GM23248 (cell line): ENCODE measurements at regions not wholly inside any gene's neighbourhood (a gene's known extent, or its start where the extent isn't known, plus 50 kb on each side); places are given as distances from the start of the nearest gene placed in this dataset.

Experiments used
- EZH2 ChIP-seq: fragments of 200-600 bp; sonication (generic); IDR thresholded peaks from 2 replicates; pipeline ENCODE4 v1.6.1; 2018; ENCODE audit warnings: antibody characterized with exemption, mild to moderate bottlenecking; ENCODE audit not compliant: insufficient read depth, poor library complexity, severe bottlenecking
- EZH2phosphoT487 ChIP-seq: fragments of 200-600 bp; sonication (generic); IDR thresholded peaks from 2 replicates; pipeline ENCODE4 v1.6.1; 2018; ENCODE audit warnings: antibody characterized with exemption, moderate library complexity, mild to moderate bottlenecking, low read depth; ENCODE audit not compliant: insufficient read depth

DNA sequence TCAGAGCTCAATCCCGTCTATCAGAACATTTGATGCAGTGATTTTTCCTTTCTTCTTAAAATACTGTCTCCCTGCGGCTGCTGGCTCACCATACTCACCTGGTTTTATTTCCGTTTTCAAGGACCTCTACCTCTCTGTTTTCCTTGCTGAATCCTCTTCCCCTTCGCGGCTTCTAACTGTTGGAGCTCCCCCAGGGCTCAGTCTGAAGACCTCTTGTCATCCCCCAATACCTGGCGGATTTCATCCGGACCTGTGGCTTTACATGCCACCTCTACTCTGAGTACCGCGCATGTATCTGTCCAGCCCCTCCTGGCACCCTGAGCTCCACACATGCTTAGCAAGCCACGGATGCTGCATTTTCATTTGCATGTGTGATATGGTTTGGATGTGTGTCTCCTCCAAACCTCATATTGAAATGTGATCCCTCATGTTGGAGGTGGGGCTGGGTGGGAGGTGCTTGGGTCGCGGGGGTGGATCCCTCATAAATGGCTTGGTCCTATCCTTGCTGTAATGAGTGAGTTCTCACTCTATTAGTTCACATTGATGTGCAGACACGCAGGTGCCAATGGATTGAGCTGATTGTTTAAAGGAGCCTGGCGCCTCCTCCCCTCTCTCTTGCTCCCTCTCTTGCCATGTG is 106.2 kb upstream of the LSM14A start:
- TF ChIP-seq EZH2 (no peak), EZH2phosphoT487 (no peak)
